Kidney epithelial cell (primary cell): ENCODE measurements at regions not wholly inside any gene's neighbourhood (a gene's known extent, or its start where the extent isn't known, plus 50 kb on each side); places are given as distances from the start of the nearest gene placed in this dataset.

ENCODE experiments used
- DNase-seq: peaks from one replicate; pipeline ENCODE4 v3.0.0-alpha.2; 2010; ENCODE audit warnings: low read depth
- H3K27me3 ChIP-seq: 2 replicates; pipeline ENCODE4 v1.6.0; 2011; ENCODE audit warnings: low read length; ENCODE audit not compliant: control insufficient read depth, insufficient read depth
- H3K36me3 ChIP-seq: 2 replicates; pipeline ENCODE4 v1.5.1; 2011; ENCODE audit warnings: low read length; ENCODE audit not compliant: control insufficient read depth, insufficient read depth
- H3K4me3 ChIP-seq: 2 replicates; pipeline ENCODE4 v1.5.1; 2011; ENCODE audit warnings: low read depth, mild to moderate bottlenecking, control low read depth, low read length
- TF ChIP-seq, protein P1 (sequence below): IDR thresholded peaks from 2 replicates; pipeline ENCODE4 v1.5.1; 2011; ENCODE audit warnings: mild to moderate bottlenecking, moderate library complexity, low read length, control low read depth, inconsistent platforms; ENCODE audit not compliant: insufficient read depth, poor library complexity, severe bottlenecking

DNA sequence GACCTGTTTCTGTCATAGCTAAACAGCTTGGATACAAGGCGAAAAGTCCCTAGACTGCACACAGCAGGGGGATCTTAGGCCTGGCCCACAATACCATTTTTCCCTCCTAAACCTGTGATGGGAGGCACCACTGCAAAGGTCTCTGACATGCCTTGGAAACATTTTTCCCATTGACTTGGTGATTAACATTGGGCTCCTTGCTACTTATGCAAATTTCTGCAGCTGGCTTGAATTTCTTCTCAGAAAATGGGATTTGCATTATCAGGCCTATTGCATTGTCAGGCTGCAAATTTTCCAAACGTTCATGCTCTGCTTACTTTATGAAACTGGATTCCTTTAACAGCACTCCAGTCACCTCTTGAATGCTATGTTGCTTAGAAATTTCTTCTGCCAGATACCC, 136.2 kb upstream of the TSHZ3 start:
- TF ChIP-seq, protein P1, sequence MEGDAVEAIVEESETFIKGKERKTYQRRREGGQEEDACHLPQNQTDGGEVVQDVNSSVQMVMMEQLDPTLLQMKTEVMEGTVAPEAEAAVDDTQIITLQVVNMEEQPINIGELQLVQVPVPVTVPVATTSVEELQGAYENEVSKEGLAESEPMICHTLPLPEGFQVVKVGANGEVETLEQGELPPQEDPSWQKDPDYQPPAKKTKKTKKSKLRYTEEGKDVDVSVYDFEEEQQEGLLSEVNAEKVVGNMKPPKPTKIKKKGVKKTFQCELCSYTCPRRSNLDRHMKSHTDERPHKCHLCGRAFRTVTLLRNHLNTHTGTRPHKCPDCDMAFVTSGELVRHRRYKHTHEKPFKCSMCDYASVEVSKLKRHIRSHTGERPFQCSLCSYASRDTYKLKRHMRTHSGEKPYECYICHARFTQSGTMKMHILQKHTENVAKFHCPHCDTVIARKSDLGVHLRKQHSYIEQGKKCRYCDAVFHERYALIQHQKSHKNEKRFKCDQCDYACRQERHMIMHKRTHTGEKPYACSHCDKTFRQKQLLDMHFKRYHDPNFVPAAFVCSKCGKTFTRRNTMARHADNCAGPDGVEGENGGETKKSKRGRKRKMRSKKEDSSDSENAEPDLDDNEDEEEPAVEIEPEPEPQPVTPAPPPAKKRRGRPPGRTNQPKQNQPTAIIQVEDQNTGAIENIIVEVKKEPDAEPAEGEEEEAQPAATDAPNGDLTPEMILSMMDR = no peak

DNA sequence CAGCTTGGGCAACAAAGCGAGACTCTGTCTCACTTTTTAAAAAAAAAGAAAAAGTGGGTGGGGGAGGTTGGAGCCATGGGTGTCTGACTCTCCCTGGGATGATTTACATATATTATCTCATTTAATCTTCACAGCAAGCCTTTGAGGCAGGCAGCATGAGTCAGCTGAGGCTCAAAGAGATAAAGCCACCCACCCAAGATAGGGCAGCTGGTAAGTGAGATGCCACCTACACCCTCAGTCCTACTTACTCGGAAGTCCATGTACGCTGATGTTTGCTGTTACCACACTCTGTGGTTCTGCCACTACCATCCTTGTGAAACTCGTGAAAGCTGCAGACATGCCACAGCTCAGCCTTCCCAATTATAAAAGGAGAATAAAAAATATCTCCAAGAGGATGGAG, 142.0 kb upstream of the TSHZ3 start:
- TF ChIP-seq, protein P1 = no peak
- no peak overlapping the region for H3K4me3 ChIP-seq
- no peaks in the 10 kb centered on the region for H3K27me3 ChIP-seq
- DNase-seq = no peak
- H3K36me3 ChIP-seq = no peaks in the 10 kb centered on the region

More for the DNA sequence above, 136.2 kb upstream of the TSHZ3 start:
- H3K27me3 ChIP-seq = no peaks in the 10 kb centered on the region
- no peak overlapping the region for H3K4me3 ChIP-seq
- no peaks in the 10 kb centered on the region for H3K36me3 ChIP-seq
- DNase-seq = no peak

DNA sequence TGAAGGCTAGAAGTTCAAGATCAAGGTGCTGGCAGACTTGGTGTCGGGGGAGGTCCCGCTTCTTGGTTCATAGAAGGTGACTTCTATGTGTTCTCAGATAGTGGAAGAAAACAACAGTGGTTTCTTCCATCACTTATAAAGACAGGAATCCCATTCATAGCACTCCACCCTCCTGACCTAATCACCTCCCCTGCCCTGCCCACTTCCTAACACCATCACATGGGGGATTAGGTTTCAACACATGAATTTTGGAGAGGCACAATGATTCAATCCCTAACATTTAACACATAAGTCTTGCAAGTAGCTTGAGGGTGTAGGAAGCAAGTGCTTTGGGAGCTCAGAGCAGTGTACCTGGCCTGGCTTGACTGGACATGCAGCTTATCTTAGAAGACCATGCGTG, 142.8 kb upstream of the TSHZ3 start:
- TF ChIP-seq, protein P1 = no peak
- H3K4me3 ChIP-seq = no peak overlapping the region
- H3K27me3 ChIP-seq = no peaks in the 10 kb centered on the region
- DNase-seq = no peak
- no peaks in the 10 kb centered on the region for H3K36me3 ChIP-seq

DNA sequence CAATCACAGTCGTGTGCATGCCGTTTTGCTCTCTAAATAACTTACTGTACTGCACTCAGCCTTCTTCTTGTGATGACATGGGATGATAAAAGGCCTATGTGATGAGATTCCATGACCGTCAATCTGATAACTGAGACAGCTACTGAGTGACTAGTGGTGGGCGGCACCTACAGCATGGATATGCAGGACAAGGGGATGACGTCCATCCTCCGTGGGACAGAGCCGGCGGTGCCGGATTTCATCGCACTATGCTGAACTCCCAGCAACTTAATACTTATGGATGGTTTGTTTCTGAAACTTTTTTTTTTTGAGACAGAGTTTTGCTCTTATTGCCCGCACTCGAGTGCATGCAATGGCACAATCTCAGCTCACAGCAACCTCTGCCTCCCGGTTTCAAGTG, 146.8 kb upstream of the TSHZ3 start:
- no peak for DNase-seq
- Histone ChIP-seq H3K27me3 (no peaks in the 10 kb centered on the region), H3K4me3 (no peak overlapping the region), H3K36me3 (no peaks in the 10 kb centered on the region)
- TF ChIP-seq, protein P1 = no peak

DNA sequence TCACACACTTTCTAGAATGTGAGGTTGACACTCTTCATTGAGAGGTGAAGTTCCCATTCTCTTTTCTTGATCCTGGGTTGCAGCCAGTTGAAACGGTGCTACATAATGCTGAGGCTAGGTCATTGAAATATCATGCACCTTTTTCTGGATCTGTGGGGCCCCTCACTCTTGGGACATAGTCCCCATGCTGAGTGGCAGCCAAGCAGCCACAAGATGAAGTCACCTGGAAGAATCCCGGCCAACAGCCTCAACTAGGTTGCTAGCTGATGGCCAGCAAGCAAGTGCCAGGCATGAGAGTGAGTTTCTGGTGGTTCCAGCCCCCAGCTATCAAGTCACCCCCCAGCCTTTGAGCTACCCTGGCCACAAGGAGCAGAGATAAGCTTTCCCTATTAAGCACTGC, 148.5 kb upstream of the TSHZ3 start:
- TF ChIP-seq, protein P1 = no peak
- Histone ChIP-seq H3K27me3 (no peaks in the 10 kb centered on the region), H3K36me3 (no peaks in the 10 kb centered on the region), H3K4me3 (no peak overlapping the region)
- DNase-seq = no peak

GRCh38 chr19:31498781-31499180, 149.5 kb upstream of the TSHZ3 start:
- TF ChIP-seq, protein P1 = no peak
- H3K36me3 ChIP-seq = no peaks in the 10 kb centered on the region
- no peak overlapping the region for H3K4me3 ChIP-seq
- no peaks in the 10 kb centered on the region for H3K27me3 ChIP-seq
- no peak for DNase-seq
